ENCODE measurements at regions not wholly inside any gene's neighbourhood (a gene's known extent, or its start where the extent isn't known, plus 50 kb on each side); places are given as distances from the start of the nearest gene placed in this dataset.

GRCh38 chr3:164479978-164480377, 598.3 kb downstream of the SI start:
- no TSS peak for BruUV-seq (replicated peaks)
- intact Hi-C loops (cut with micrococcal nuclease) (no loop called here), in situ Hi-C loops (cut with MboI) (no loop called here)
- Histone ChIP-seq H3K4me3 (no peak overlapping the region), H3K4me2 (ENCODE audit: insufficient read depth, low read length) (no peak overlapping the region), H4K20me1 (replicated peaks; ENCODE audit: control insufficient read depth, insufficient read depth, low read length) (no peaks in the 10 kb centered on the region), H3K9ac (ENCODE audit: insufficient read depth in 1 of 2, low read depth in 2 of 2, low read length in 2 of 2) (no peak overlapping the region), H3K79me2 (ENCODE audit: control insufficient read depth, insufficient read depth, low read length) (no peaks in the 10 kb centered on the region), H3K36me3 (ENCODE audit: control insufficient read depth, insufficient read depth, low read length) (no peaks in the 10 kb centered on the region), H3K27me3 (ENCODE audit: control insufficient read depth in 2 of 2, insufficient read depth in 2 of 2, low read length in 2 of 2) (no peaks in the 10 kb centered on the region), H2AFZ (ENCODE audit: low read depth, low read length) (no peak overlapping the region), H3K4me1 (replicated peaks in 1 of 2; ENCODE audit: control insufficient read depth in 2 of 2, insufficient read depth in 2 of 2, low read length in 2 of 2) (no peaks in the 10 kb centered on the region), H3K9me3 (replicated peaks; ENCODE audit: control insufficient read depth, insufficient read depth, low read depth, low read length) (no peaks in the 10 kb centered on the region), H3K9me1 (ENCODE audit: control insufficient read depth, insufficient read depth, low read length) (no peaks in the 10 kb centered on the region), H3K27ac (ENCODE audit: extremely low read depth, low read depth, low read length) (no peak overlapping the region)
- CTCF ChIA-PET (ENCODE audit: low intra/inter-chr PET ratio): no interaction called here
- POLR2A ChIA-PET: no interaction called here
- DNase-seq (ENCODE audit: extremely low read depth in 1 of 4, low spot score in 3 of 4): no peak
- TF ChIP-seq POLR2AphosphoS2 (IDR thresholded peaks at IDR 0.05; ENCODE audit: low read length) (no peak), TOE1 (IDR thresholded peaks at IDR 0.05; ENCODE audit: borderline replicate concordance) (no peak), TOE1 (CRISPR knock-in tag; IDR thresholded peaks at IDR 0.05; ENCODE audit: borderline replicate concordance, low read depth) (no peak), OTX1 (CRISPR knock-in tag; IDR thresholded peaks at IDR 0.05) (no peak), CCAR2 (IDR thresholded peaks at IDR 0.05; ENCODE audit: low read depth, low read length) (no peak), CREB3L1 (IDR thresholded peaks at IDR 0.05; ENCODE audit: borderline replicate concordance, low read depth) (no peak), HMG20B (CRISPR knock-in tag; IDR thresholded peaks at IDR 0.05) (no peak), SP2 (IDR thresholded peaks at IDR 0.05; ENCODE audit: extremely low read depth, low read depth, low read length, poor library complexity, severe bottlenecking) (no peak), ZNF133 (CRISPR knock-in tag; IDR thresholded peaks at IDR 0.05) (no peak), FOXA1 (IDR thresholded peaks at IDR 0.05; ENCODE audit: borderline replicate concordance) (no peak), ASH1L (IDR thresholded peaks at IDR 0.05; ENCODE audit: borderline replicate concordance, low read depth, partially characterized antibody) (no peak), GATAD2A (IDR thresholded peaks at IDR 0.05) (no peak)
- TF ChIP-seq, protein P1, sequence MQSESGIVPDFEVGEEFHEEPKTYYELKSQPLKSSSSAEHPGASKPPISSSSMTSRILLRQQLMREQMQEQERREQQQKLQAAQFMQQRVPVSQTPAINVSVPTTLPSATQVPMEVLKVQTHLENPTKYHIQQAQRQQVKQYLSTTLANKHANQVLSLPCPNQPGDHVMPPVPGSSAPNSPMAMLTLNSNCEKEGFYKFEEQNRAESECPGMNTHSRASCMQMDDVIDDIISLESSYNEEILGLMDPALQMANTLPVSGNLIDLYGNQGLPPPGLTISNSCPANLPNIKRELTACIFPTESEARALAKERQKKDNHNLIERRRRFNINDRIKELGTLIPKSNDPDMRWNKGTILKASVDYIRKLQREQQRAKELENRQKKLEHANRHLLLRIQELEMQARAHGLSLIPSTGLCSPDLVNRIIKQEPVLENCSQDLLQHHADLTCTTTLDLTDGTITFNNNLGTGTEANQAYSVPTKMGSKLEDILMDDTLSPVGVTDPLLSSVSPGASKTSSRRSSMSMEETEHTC (IDR thresholded peaks at IDR 0.05): no peak
- TF ChIP-seq, protein P2, sequence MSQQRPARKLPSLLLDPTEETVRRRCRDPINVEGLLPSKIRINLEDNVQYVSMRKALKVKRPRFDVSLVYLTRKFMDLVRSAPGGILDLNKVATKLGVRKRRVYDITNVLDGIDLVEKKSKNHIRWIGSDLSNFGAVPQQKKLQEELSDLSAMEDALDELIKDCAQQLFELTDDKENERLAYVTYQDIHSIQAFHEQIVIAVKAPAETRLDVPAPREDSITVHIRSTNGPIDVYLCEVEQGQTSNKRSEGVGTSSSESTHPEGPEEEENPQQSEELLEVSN (IDR thresholded peaks at IDR 0.05; ENCODE audit: borderline replicate concordance in 1 of 2, extremely low read depth in 1 of 2, insufficient read depth in 1 of 2, insufficient read length in 1 of 2, low read depth in 1 of 2, low read length in 1 of 2, poor library complexity in 1 of 2, severe bottlenecking in 1 of 2): no peak
- WGBS (ENCODE audit: insufficient coverage, low coverage, missing lambda C conversion rate): 0% methylated on average over 1 of the region's 1 CpG
- no peak for ATAC-seq
- no peak for FAIRE-seq
